Endothelial cell of umbilical vein (primary cell): ENCODE measurements at regions not wholly inside any gene's neighbourhood (a gene's known extent, or its start where the extent isn't known, plus 50 kb on each side); places are given as distances from the start of the nearest gene placed in this dataset.
"Not testable (repeated sequence)": the region's sequence is repeated elsewhere in the genome, so short reads cannot be mapped to it uniquely, and the experiment has no call there.

Experiments
- BruUV-seq: library from RNA; stranded (reverse); fragments of 400-500 nt; replicated peaks from 2 replicates; lab custom pipeline; 2021; lab: Mats Ljungman, UMichigan
- CTCF ChIA-PET: fragments of 300-600, 350-600 bp; sonication (Branson Sonifier 250); formaldehyde crosslinking; loops from one replicate; lab custom pipeline; 2021; ENCODE audit warnings: antibody characterized with exemption, inconsistent platforms; lab: Charles Lee
- POLR2A ChIA-PET: fragments of 300-600, 350-600 bp; sonication (Branson Sonifier 250); formaldehyde crosslinking; loops from one replicate; lab custom pipeline; 2021; ENCODE audit warnings: antibody characterized with exemption, inconsistent platforms; lab: Charles Lee
- DNase-seq: peaks from one replicate; pipeline ENCODE4 v3.0.0-alpha.2; 2011; ENCODE audit warnings: low read depth, low spot score
- FAIRE-seq: peaks from 2 replicates; lab custom pipeline; 2011; peaks lifted over from hg19 to GRCh38; lab: Jason Lieb, UNC
- H2AFZ ChIP-seq: 2 replicates; pipeline ENCODE4 v1.6.0; 2012; ENCODE audit warnings: low read depth, low read length, control low read depth, inconsistent platforms
- H3K27ac ChIP-seq: 2 replicates; pipeline ENCODE4 v1.5.1; 2011; ENCODE audit warnings: low read depth, mild to moderate bottlenecking, control low read depth, low read length, moderate library complexity; ENCODE audit not compliant: insufficient read depth
- H3K27me3 ChIP-seq, 2 experiments: 2 replicates each; pipeline versions ENCODE4 v1.6.0 to v1.6.1; 2011; ENCODE audit warnings: low read length in 2 of 2, mixed read lengths in 1 of 2; ENCODE audit not compliant: control insufficient read depth in 2 of 2, insufficient read depth in 2 of 2
- H3K36me3 ChIP-seq, 2 experiments: 2 replicates in 1 of 2; 3 replicates in 1 of 2; pipeline ENCODE4 v1.5.1; 2011; ENCODE audit warnings: low read length in 2 of 2, mild to moderate bottlenecking in 1 of 2, moderate library complexity in 1 of 2; ENCODE audit not compliant: control insufficient read depth in 2 of 2, insufficient read depth in 2 of 2; ENCODE audit errors: extremely low read depth in 1 of 2
- H3K4me1 ChIP-seq: 3 replicates; pipeline ENCODE4 v1.5.1; 2011; ENCODE audit warnings: mild to moderate bottlenecking, low read length; ENCODE audit not compliant: control insufficient read depth, insufficient read depth; ENCODE audit errors: extremely low read depth
- H3K4me2 ChIP-seq: 2 replicates; pipeline ENCODE4 v1.6.1; 2011; ENCODE audit warnings: low read length, control low read depth, mixed read lengths; ENCODE audit not compliant: insufficient read depth
- H3K4me3 ChIP-seq, 3 experiments: fragments of 200-600 bp in 1 of 3; sonication (generic), shearing (Covaris generic) in 1 of 3; replicated peaks in 1 of 3; 2 replicates each; pipeline ENCODE4 v1.5.1; 2011 to 2016; ENCODE audit warnings: control low read depth in 3 of 3, low read length in 3 of 3, mild to moderate bottlenecking in 2 of 3, inconsistent platforms in 1 of 3, low read depth in 1 of 3, moderate library complexity in 1 of 3; ENCODE audit not compliant: insufficient read depth in 1 of 3
- H3K79me2 ChIP-seq: 2 replicates; pipeline ENCODE4 v1.6.0; 2012; ENCODE audit warnings: low read length, inconsistent platforms; ENCODE audit not compliant: control insufficient read depth, insufficient read depth
- H3K9ac ChIP-seq: replicated peaks from 2 replicates; pipeline ENCODE3; 2011; ENCODE audit warnings: low read length, control low read depth; ENCODE audit not compliant: insufficient read depth; ENCODE audit errors: extremely low read depth
- H3K9me1 ChIP-seq: replicated peaks from 3 replicates; pipeline ENCODE4 v1.6.0; 2011; ENCODE audit warnings: mild to moderate bottlenecking, low read length; ENCODE audit not compliant: control insufficient read depth, insufficient read depth; ENCODE audit errors: extremely low read depth
- H3K9me3 ChIP-seq: replicated peaks from 2 replicates; pipeline ENCODE4 v1.5.1; 2012; ENCODE audit warnings: low read length, inconsistent platforms; ENCODE audit not compliant: control insufficient read depth, insufficient read depth
- H4K20me1 ChIP-seq: replicated peaks from 2 replicates; pipeline ENCODE3; 2011; ENCODE audit warnings: mild to moderate bottlenecking, low read length; ENCODE audit not compliant: control insufficient read depth, insufficient read depth; ENCODE audit errors: extremely low read depth
- dilution Hi-C: fragments of 300-500 bp; cut with MboI; formaldehyde crosslinking; loops from one replicate; pipeline ENCODE4 v1.15.0; 2019; ENCODE audit warnings: low sequenced_read_pairs; ENCODE audit not compliant: extremely low pct_ligation_motif_present
- intact Hi-C: fragments of 100-400 bp; cut with micrococcal nuclease; formaldehyde crosslinking; loops from one replicate; pipeline ENCODE4 v1.10.0; 2022
- TF ChIP-seq, protein P1 (sequence below): IDR thresholded peaks from 2 replicates; pipeline ENCODE4 v1.6.1; 2011; ENCODE audit not compliant: insufficient read depth, insufficient read length

- intact Hi-C loops = no loop called here
- Histone ChIP-seq H3K4me2 (no peak overlapping the region), H2AFZ (no peak overlapping the region), H3K27me3 (no peaks in the 10 kb centered on the region), H3K79me2 (no peaks in the 10 kb centered on the region), H4K20me1 (no peaks in the 10 kb centered on the region), H3K9me1 (no peaks in the 10 kb centered on the region), H3K9me3 (no peaks in the 10 kb centered on the region), H3K4me3 (no peak overlapping the region), H3K9ac (no peak overlapping the region), H3K36me3 (no peaks in the 10 kb centered on the region), H3K27ac (no peak overlapping the region), H3K4me1 (no peaks in the 10 kb centered on the region)
- no TSS peak for BruUV-seq
- TF ChIP-seq, protein P1, sequence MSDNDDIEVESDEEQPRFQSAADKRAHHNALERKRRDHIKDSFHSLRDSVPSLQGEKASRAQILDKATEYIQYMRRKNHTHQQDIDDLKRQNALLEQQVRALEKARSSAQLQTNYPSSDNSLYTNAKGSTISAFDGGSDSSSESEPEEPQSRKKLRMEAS = no peak
- dilution Hi-C loops = no loop called here
- ChIA-PET CTCF (no interaction called here), POLR2A (no interaction called here)
- FAIRE-seq (no peak), DNase-seq (no peak)
Measured at GRCh38 chr12:131473741-131474709, 236.9 kb upstream of the SFSWAP start.

DNA sequence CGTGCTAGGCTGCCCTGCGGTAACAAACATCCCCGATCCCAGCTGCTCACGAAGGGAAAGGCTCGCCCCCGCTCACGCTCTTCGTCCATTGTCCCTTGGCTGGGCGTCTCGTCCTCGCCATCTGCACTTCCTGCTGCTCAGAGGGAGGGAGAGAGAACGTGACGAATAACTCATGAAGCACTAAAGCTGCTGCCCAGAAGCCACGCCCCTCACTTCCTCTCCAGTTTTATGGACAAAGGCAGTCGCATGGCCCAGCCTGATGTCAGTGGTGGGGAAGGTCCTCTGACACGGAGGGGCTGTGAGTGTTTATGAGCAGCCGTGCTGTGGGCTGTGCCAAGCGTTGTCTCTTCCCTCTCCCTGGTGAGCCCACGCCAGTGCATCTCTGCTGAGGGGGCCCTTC, 235.9 kb upstream of the SFSWAP start:
- CTCF ChIA-PET, BruUV-seq, dilution Hi-C loops: not testable (repeated sequence)

More for the DNA sequence above, 235.9 kb upstream of the SFSWAP start:
- DNase-seq, POLR2A ChIA-PET, H3K4me3 ChIP-seq, H3K79me2 ChIP-seq, H3K9me1 ChIP-seq, H3K4me2 ChIP-seq, H3K27ac ChIP-seq, H3K9me3 ChIP-seq, H3K4me1 ChIP-seq, H3K27me3 ChIP-seq, intact Hi-C loops, H3K36me3 ChIP-seq, H3K9ac ChIP-seq, H2AFZ ChIP-seq, FAIRE-seq, H4K20me1 ChIP-seq: not testable (repeated sequence)
